CD4-positive, alpha-beta T cell treated with Interleukin-21 for 1 hour (primary cell): ENCODE measurements at regions not wholly inside any gene's neighbourhood (a gene's known extent, or its start where the extent isn't known, plus 50 kb on each side); places are given as distances from the start of the nearest gene placed in this dataset.

Experiments
- DNase-seq: peaks from one replicate; pipeline ENCODE4 v3.0.0-alpha.2; 2020

DNA sequence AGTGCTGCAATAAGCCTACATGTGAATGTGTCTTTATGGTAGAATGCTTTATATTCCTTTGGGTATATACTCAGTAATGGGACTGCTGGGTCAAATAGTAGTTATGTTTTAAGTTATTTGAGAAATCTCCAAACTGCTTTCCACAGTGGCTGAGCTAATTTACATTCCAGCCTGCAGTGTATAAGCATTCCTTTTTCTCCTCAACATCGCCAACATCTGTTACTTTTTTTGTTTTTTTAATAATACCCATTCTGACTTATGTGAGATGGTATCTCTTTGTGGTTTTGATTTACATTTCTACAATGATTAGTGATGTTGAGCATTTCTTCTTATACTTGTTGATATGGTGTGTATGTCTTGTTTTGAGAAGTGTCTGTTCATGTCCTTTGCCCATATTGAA is 1186.2 kb downstream of the BCL11B start:
- no peak for DNase-seq

DNA sequence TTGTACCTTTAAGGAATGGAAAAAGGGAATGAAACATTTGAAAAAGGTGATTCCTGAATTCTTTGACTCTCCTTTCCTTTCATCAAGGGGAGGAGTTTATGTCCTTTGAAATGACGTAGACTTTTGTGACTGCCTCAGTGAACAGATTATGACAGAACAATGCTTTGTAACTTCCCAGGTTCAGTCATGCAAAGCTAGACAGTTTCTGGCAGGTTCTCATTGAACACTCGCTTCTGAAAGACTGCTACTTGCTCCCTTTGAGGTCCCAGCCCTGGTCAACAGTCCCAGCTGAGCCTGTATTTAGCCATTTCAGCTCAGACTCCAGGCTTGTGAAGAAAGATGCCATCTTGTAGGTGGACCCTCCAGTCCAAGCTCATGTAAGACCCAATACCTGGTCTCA is 1178.9 kb downstream of the BCL11B start:
- no peak for DNase-seq

DNA sequence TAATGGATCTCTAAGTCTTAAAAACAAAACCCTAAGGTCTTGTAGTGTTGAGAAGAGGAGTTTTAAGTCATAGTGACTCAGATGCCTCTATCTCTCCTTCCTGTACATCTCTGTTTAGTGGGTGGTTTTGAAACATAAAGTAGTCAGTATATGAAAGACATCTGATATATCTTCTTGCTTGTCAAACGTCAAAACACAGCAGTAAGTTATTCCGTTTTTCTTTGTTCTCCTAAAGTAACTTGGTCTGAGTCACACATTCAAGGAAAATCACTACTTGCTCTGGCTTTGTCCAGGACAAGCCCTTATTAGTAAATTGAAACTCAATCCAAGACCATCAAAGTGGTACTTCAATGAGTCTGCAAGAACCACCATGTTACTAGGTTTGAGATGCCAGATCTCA is 1172.5 kb downstream of the BCL11B start:
- no peak for DNase-seq

DNA sequence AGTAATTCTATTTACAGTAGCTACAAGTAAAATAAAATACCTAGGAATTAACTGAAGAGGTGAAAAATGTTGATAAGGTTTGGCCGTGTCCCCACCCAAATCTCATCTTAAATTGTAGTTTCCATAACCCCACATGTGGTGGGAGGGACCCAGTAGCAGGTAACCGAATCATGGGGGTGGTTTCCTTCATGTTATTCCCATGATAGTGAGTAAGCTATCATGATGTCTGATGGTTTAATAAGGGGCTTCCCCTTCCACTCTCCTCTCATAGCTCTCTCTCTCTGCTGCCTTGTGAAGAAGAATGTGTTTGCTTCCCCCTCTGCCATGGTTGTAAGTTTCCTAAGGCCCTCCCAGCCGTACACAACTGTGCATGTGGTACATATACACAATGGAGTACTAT is 1170.7 kb downstream of the BCL11B start:
- no peak for DNase-seq

DNA sequence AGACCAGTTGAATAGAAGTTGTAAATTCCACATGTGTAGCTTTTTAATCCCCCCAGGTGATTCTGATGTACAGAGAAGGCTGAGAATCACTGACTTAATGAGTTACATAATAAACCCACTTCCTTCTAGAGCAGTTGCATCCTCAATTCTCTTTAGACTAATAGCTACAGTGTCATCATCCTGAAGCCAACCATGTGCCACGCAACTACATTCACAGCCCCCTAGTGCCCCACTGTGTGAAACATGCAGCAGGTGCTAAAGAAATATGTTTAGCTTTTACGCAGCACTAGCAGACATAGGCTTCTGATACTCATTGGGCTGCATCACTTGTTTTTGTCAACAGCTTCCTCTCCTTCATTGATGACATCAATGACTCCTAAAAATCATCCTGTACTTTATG is 1168.3 kb downstream of the BCL11B start:
- DNase-seq: peak; percentile 19

DNA sequence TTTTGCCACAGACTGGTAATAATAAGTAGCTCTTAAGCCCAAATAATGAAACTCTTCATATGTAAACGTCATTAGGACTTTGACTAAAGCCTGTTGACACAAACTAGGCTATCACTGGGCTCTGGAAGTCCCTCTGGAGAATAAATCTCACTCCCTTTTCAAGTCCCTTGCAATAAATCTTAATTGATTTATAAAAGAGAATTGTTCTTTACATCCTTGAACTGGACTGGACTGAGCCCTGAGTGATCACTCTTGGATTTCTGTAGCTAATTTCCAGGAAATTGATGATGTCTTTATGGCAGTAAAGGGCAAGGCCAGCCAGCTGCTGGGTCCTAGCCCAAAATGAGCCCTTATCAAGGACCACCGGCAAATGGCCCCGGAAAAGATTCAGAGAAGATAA is 1162.7 kb downstream of the BCL11B start:
- DNase-seq: no peak

DNA sequence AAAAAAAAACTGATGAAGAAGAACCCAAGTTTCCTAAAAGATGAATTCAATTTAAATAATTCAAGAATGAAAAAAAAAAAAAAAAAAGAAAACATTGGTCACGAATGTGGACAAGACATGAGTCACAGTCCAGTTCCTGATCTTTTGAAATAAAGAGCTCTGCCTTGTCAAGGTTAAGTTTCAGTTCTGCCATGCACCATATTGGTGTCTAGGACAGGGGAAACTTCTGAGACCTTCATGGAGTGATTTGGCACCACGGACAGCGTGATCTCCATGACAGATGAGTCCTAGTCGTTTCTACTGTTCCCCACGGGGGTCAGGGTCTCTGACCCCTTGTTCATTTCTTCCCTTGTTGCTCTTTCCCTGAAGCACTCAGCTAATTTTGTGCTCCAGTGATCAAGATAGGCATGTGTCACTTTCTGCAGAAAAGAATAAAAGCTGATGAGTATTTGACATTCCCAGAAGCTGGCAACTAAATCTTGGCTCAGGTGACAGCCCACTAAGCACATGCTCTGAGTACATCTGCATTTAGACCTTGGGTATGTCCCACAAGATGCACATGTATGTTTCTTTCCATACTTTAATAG is 1159.7 kb downstream of the BCL11B start:
- DNase-seq: no peak

DNA sequence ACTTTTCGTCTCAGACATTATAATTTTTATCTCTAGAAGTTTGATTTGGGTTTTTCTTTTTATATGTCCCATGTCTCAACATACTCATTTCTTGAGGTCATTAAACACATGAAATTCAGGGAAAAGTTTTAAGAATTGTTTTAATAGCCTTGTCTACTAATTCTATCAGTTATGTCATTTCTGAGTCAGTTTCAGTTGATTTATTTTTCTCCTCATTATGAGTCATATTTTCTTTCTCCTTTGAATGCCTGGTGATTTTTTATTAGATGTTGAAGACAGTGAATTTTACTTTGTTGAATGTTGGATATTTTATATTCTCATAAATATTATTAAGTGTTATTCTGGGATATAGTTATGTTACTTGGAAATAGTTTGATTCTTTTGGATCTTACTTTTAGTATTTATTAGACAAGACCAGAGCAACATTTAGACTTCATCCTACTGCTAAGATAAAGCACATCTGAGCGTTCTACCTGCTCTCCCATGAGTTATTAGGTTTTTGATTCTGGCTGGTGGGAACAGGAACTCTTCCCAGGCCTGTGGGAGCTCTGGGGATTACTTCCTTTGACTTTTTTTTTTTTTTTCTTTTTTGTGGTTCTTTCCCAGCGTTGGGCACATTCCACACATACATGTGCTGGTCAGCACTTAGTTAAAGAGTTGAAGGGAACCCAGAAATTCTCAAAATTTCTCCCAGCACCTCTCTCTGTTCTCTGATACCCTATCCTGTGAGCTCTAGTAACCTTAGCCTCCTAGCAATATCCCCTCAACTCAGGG is 1157.7 kb downstream of the BCL11B start:
- no peak for DNase-seq

DNA sequence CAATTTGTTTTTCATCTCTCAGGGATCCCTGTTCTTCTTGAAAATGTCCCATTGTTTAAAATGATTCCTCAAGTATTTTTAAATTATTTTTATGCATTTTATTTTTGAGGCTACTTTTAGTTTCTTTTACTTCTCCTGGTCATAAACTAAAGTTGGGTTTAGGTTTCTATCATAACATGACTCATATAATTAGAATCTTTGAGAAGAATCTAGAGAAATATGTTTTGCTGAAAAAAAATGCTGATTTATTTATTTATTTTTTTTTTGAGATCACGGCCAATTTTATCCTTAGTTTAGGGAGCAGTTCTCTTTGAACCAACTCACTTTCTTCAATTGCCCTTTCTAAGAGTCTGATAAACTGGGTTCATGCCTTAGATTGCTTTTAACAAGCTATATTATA is 1157.1 kb downstream of the BCL11B start:
- no peak for DNase-seq

DNA sequence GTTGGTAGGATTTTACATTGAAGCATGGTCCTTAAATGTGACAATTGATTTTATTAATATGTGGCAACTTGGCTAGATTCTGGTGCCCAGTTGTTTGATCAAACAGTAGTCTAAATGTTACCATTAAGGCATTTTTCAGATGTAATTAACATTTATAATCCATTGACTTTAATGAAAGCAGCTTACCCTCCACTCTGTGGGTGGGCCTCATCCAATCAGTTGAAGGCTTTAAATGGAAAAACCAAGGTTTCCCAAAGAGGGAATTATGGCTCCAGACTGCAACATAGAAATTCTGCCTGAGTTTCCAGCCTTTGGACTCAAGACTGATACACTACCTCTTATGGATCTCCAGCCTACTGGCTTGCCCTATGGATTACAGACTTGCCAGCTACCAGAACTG is 1153.2 kb downstream of the BCL11B start:
- DNase-seq: no peak

DNA sequence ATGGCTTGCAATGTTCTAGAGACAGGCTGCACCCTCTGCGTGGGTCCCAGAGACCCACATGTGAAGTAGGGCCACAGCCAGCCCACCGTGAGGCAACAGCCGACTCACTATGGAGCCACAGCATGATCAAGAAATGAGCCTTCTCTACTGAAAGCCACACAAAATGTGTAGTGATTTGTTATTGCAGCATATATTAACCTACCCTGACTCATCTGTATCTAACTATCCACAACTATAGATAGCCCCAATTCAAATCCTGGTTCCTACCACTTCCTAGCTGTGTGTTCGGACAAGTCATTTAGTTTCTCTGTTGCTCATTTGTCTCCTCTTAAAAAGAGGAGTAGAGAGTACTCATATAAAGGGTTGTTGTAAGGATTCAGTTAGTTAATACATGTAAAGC is 1152.3 kb downstream of the BCL11B start:
- DNase-seq: no peak

DNA sequence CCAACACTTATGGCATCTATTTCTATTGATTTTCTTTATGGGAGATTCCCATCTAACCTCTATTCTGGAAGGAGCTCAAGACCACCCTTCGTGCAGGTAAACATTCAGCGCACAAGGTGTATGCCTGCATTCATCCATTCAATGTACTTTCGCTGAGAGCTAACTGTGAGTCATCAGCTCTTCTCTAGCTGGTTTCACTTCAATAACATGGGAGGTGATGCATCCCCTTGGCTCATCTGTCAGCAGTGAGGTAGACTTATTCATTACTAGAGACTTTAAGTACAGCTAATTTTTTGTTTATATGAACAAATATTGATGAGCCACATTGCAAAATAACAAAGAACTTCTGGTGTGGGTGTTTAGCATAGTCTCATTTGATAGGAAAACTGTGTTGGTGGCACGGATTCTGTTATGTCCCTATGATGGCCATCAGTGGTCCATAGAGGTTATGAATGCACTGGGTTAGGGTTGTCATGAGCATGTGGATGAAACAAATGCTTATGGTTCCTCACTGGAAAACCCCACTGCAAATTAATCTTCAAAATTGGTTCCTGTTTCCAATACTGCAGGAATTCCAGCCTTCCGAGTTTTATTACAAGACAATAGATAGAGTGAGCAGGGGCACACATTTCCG is 1151.0 kb downstream of the BCL11B start:
- no peak for DNase-seq

DNA sequence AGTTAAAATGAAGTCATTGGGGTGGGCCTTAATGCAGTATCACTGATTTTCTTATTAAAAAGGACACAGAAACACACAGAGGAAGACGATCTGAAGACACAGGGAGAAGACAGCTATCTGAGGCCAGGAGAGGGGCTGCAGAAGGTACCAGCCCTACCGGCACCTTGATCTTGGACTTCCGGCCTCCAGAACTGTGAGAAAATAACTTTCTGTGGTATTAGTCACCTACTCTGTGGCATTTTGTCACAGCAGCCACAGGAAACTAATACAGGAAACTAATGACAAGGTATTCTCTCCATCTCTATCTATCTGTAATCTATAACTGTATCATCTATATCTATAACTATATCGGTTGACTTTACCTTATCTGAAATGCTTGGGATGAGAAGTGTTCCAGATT is 1149.5 kb downstream of the BCL11B start:
- peak; percentile 26 for DNase-seq

DNA sequence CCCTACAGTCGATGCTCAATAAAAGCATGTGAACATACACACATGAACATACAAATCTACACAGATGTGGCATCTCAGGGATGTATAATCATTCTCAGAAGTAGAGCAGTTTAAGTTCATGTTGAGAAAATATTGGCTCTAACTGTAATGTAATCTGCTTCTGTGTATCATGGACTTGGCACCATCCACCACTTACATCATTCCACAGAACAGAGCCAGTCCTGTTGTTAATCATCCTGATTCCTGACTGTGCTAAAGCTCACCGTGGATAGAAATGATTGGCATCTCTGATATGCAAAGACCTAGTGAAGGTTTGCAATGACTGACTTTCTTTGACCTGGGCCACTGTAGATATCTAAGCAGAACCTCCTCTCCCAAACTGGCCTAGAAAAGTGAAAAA is 1141.3 kb downstream of the BCL11B start:
- DNase-seq: no peak

DNA sequence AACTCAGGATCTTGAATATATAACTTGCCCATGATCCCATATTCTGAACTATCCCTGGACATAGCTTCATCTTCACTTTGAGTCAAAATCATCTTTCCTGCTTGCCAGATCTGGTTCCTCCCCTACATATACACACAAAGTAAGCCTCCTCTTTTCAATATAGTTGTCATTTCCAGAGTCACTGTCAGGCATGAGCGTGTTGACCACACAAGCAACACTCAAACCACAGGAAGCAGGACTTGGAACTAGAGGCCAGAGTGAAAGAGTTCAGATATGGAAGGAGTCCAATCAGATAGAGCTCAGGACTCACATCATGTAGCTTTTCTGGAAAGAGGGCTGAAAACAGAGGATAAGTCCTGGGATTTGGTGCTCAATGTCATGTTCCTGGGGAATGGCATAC is 1140.6 kb downstream of the BCL11B start:
- no peak for DNase-seq

DNA sequence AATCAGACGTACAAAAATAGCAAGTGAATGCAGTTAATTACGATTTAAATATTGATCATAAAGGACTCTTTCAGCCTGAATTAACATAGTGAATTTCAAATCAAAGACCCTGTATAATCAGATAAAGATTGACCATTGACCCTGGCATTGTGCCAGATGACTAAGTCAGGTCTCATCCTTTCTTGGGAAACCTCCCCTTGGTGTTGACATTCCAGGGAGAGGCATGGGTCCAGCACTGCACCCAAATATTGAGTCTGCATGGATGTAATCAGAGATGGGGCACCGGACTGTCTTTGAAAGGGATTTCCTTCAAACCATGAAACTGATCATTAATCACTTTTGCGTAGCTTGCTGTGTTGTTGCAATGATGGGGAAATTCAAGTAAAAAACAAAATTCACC is 1138.2 kb downstream of the BCL11B start:
- DNase-seq: no peak

DNA sequence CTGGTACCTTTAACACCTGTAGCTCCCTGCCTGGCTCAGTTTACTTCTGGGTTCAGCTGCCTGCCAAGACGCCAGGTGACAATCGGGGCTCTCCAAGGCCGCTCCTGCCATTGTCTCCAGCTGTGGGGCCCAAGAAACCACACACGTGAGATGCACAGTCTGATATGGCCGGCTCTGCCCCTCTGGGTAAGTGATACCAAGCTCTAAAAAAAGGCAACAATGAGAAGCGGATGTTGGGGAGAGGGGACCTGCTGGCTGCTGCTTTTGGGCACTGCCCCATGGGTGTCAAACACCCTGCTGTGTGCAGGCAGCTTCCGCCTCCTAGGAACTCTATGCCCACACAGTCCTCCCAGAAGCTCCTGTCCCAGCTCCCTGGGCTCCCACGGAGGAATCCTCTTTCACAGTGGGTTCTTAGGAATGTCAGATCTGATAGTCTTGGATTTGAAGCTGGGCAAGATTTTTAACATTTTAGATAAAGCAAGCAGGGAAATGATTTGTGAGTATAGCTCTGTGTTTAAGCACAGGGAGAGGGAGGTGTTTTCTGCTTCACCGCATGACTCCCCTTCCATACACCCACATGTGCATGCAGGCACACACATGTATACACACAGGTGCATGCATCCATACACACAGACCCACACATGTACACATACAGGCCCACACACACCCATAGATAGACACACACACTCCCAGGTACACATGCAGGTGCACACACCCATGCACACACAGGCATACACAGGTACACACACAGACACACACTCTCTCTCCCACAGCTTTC is 1135.8 kb downstream of the BCL11B start:
- peak; percentile 45 for DNase-seq

DNA sequence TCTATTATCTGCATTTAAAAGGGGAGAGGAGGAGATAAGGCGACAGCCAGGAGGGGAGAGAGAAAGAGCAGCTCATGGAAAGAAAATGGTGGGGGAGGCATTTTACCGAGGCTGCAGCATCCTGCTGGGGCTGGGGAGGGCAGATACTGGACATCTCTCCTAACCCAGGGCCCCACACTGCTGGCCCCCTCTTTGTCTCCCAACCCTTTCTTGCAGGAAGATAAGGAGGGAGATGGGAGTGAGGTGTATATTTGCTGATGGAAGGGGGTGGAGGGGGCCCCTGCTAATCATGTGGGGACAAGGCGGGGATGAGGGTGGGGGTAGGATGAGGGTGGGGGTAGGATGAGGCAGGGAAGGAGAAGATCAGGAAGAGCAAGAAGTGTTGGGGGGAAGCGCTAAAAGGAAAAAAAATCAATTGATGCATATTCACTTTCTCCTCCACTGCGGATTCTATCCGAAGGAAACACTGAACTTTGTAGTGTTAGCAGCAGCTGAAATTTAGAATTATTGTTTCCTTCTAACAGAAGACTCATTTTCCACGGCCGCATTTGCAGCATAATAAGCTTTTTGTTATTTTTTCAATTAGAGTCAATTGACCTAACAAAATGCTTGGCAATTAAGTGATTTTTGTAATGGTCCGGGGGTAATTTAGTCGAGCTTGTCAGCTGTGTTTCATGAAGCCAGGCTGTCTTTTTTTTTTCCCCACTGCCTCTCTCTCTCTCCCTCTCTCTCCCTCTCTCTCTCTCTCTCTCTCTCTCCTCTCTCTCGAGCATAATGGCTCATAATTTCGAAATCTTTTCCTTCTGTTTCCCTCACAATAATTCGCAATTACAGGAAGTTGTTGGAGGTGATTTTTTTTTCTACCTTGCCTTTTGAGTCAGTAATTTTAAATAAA is 1134.6 kb downstream of the BCL11B start:
- peak; percentile 28 for DNase-seq

DNA sequence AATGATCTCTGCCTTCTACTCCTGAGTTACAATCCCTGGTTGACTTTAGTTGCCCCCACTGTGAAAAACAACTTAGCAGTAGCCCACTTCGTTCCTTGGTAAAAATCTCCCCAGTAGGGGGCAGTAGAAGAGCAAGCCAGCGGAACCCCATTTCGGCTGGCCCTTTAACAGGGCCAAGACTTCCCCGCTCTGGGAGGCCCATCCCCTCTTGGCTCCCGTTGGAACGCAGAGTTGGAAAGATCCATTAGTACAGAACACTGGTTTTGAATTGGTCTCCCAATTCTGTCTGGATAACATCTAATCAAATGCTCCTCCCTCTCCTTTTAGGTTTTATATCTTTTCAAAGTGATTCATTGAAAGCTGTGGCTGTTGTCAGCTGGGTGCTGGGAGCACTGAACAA is 1133.3 kb downstream of the BCL11B start:
- peak; percentile 84 for DNase-seq

DNA sequence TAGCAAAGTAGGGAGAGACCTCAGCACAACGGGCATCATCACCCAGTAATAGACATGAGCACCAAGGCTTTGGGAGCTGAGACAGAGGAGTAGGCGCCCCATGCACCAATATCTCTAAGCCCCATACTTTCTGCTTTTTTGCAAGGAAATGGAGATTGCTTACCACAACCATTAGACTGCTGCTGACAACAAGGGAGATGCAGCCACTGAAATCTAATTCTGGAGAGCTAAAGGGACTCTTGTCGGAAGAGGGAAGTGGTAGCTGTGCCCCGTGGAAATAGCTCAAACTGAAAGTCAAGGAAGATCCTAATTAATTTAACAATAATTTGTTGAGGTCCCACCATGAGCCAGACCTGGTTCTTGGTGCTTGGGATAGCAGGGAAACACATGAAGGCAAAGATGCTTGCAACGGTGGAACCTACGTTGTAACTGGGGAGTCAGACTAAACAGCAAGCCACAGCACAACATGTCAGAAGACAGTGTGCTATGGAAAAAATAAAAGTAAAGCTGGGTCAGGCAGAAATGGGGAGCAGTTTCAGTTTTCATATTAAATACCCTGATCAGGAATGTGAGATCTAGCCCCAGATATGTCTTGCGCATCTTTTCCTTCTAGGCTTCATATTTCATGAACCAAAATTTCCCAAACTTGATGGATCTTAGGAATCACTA is 1131.0 kb downstream of the BCL11B start:
- DNase-seq: no peak

DNA sequence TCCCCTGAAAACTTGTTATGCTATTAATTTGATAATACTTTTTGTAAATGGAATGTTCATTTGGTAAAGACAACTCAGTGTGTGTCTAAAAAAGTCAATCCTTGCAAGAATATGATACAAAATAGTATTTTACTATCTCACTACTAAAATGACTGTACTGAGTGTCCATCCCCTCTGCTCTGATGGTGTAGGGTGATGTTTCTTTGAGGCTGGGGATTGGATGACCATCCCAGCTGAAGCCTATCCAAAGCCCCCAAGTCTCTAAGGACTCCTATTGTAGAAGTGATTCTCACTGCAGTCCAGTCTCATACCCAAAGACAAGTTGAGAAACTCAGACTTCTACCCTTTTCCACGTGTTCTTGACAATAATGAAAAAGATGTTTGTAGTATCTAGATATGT is 1128.4 kb downstream of the BCL11B start:
- DNase-seq: no peak

DNA sequence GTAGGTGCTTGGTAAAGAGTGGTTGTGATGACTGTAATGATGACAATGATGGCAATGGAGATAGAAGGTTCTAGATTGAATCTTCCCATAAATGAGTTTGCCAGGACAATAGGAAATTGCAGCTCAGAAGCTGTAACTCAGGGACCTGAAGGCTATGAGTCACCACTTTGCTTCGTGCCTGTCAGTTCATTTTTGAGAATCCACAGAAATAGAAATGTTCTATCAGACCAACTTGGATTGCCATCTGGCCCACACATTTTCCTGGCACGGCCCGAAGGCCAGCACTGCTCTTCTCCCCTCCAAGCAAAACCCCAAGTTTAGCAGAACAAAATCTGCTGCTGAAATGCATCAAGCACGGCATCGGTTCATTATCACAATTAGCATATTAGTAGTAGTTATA is 1127.0 kb downstream of the BCL11B start:
- no peak for DNase-seq
